HUDEP-2 (cell line): ENCODE measurements at regions not wholly inside any gene's neighbourhood (a gene's known extent, or its start where the extent isn't known, plus 50 kb on each side); places are given as distances from the start of the nearest gene placed in this dataset.
"Not testable (repeated sequence)": the region's sequence is repeated elsewhere in the genome, so short reads cannot be mapped to it uniquely, and the experiment has no call there.

Experiments
- DNase-seq, 76 experiments: peaks; one replicate each; lab custom pipeline; 2025; ENCODE audit not compliant: unreplicated experiment in 76 of 76; lab: John Stamatoyannopoulos, UW

DNA sequence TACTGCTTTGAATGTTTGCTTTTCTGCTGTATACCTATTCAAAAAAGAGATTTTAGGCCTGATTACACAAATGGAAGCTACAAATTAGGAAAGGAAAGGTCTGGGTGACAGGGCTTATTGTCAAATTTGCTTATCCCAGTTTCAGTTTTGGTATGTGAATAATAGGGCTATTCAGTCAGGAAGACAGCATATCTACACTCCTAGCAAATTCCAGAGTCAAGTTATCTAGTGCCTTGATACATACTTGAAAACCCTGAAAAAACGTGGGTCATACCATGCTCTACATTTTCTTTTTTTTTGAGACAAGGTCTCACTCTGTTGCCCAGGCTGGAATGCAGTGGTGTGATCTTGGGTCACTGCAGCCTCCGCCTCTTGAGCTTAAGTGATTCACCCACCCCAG lies 59.2 kb upstream of the CCDC180 start:
- not testable (repeated sequence) for DNase-seq

DNA sequence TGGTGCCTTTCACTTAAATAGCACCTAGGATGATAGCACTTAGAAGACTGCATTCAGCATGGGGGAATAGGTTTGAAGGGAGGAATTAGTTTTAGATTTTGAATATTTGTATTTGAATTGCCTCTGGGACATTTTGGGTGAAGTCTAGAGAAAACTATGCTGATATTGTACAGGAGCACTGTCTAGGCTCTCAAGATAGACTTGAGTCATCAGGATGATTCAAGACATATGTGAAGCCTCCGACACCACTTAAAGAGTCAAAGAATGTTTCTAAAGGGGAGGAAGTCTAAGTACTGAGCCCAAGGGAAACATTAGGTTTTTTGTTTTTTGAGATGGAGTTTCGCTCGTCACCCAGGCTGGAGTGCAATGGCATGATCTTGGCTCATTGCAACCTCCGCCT lies 63.9 kb upstream of the CCDC180 start:
- DNase-seq, result no peak

DNA sequence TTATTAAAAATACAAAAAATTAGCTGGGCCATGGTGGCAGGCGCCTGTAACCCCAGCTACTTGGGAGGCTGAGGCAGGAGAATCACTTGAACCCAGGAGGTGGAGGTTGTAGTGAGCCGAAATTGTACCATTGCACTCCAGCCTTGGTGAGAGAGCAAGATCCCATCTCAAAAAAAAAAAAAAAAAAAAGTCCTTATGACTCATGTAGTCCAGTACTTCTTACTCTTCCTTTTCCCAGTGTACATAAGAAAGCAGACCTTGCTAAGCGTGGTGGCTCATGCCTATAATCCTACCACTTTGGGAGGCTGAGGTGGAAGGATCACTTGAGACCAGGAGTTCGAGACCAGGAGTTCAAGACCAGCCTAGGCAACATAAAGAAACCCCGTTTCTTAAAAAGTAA lies 66.0 kb upstream of the CCDC180 start:
- not testable (repeated sequence) for DNase-seq

- DNase-seq, result peak in 69 of 76 experiments; percentile 15 to 81 (median 57)
Measured at GRCh38 chr9:97237951-97238889, 69.2 kb upstream of the CCDC180 start.

- no peak for DNase-seq
Measured at GRCh38 chr9:97237311-97237786, 70.1 kb upstream of the CCDC180 start.

DNA sequence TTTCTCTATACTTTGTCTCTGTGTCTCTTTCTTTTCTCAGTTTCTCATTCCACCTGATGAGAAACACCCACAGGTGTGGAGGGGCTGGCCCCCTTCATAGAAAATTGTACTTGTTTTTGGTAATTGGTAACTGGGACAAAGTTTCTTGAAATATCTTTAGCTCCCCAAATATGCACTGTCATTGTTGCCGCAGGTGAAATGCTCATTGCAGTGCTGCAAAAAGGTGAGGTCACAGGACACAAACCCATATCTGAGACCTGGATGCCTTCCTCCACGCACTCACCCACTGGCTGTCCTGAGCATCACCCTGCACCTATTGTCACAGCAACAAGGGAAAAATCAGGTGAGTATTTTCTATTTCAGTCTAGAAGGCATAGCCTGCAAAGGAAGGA lies 74.5 kb upstream of the CCDC180 start:
- not testable (repeated sequence) for DNase-seq

DNA sequence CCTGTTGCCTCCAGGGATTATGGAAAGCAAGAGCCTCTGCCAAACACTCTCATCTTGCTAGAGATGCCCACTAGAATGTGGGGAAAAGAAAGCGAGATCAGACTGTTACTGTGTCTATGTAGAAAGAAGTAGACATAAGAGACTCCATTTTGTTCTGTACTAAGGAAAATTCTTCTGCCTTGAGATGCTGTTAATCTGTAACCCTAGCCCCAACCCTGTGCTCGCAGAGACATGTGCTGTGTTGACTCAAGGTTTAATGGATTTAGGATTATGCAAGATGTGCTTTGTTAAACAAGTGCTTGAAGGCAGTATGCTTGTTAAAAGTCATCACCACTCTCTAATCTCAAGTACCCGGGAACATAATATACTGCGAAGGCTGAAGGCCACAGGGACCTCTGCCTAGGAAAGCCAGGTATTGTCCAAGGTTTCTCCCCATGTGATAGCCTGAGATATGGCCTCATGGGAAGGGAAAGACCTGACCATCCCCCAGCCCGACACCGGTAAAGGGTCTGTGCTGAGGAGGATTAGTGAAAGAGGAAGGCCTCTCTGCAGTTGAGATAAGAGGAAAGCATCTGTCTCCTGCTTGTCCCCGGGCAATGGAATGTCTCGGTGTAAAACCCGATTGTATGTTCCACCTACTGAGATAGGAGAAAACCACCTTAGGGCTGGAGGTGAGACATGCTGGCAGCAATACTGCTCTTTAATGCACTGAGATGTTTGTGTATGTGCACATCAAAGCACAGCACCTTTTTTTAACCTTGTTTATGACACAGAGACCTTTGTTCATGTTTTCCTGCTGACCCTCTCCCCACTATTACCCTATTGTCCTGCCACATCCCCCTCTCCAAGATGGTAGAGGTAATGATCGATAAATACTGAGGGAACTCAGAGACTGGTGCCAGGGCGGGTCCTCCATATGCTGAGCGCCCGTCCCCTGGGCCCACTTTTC lies 75.1 kb upstream of the CCDC180 start:
- DNase-seq, result not testable (repeated sequence)

DNA sequence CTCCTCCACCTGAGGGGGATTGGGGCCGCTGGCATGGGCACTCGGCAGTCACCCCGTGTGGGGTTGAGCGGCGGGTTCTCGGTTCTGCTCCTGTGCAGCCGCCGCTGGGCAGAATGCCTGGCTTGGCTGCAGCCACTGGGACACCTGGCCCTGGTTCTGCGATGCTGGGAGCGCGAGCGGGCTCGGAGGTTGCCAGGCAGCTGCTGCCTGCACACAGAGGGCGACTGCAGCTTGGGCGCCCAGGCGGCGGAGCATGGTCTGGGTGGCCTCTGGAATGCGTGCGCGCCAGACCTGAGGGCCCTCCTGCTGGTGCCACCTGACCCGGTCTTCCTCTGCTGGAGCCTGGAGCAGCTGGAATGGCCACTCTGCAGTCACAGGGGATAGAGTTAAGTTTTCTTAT lies 85.1 kb upstream of the CCDC180 start:
- not testable (repeated sequence) for DNase-seq

GRCh38 chr9:97221478-97222355 lies 85.7 kb upstream of the CCDC180 start:
- peak in 41 of 76 experiments; percentile 1 to 54 (median 27) for DNase-seq

DNA sequence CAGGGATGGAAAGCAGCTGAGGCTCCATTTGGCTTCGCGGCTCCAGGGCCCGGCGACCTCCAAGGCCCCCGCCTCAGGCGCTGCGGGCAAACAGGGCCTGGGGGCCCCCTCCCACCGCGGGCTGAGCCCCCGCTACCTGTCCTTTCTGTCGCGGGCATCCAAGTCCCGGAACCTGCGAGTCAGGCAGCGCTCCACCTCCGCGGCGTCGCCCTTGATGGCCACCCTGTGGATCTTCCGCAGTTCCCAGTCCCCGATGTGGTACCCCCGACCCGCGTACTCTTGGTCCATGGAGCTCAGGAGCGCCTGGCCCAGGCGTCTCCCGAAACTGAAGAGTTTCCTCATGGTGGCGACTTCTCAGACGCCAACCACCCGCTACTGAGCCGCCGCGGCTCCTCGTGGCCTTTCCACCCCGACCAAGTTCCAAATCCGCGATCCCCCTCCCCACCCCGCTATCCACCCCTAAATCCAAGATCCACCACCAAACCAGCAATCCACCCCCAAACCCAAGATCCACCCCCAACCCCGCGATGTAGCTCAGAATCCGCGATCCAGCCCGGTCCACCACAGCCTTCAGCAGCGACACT lies 86.5 kb upstream of the CCDC180 start:
- no peak for DNase-seq

GRCh38 chr9:97220396-97220795 lies 87.1 kb upstream of the CCDC180 start:
- DNase-seq, result not testable (repeated sequence)

DNA sequence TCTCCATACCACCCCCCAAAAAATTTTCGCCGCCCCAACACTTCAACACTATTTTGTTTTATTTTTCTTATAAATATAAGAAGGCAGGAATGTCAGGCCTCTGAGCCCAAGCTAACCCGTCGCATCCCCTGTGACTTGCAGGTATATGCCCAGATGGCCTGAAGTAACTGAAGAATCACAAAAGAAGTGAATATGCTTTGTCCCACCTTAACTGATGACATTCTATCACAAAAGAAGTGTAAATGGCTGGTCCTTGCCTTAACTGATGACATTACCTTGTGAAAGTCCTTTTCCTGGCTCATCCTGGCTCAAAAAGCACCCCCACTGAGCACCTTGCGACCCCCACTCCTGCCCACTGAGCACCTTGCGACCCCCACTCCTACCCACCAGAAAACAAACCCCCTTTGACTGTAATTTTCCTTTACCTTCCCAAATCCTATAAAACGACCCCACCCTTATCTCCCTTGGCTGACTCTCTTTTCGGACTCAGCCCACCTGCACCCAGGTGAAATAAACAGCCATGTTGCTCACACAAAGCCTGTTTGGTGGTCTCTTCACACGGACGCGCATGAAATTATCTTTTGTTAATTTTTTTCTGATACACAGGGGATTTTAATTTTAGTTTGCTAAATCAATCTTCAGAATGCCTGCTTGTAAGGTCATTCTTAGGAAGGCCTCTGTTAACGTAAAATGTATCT lies 87.9 kb upstream of the CCDC180 start:
- not testable (repeated sequence) for DNase-seq

GRCh38 chr9:97215127-97215526 lies 92.3 kb upstream of the CCDC180 start:
- not testable (repeated sequence) for DNase-seq

GRCh38 chr9:97214556-97214955 lies 92.9 kb upstream of the CCDC180 start:
- DNase-seq, result not testable (repeated sequence)

- not testable (repeated sequence) for DNase-seq
Measured at GRCh38 chr9:97199683-97200082, 107.8 kb upstream of the CCDC180 start.

GRCh38 chr9:97193767-97194166 lies 113.7 kb upstream of the CCDC180 start:
- not testable (repeated sequence) for DNase-seq

DNA sequence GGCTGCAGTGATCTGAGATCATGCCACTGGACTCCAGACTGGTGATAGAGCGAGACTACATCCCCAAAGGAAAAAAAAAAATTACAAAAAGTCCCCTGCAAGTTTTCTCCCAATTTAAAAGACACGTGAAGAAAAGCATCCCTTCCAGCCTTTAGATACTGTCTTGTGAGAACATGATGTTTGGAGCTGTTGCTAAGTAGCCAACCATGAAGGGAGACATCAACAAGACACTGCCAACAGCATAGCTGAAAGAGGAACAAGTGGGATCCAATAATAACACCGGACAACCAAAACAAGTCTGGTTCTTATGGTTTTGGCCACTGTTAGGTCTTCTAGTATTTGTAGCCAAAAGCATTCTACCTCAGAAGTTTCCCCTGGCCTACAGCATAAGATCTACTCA lies 118.9 kb upstream of the CCDC180 start:
- DNase-seq, result no peak

- not testable (repeated sequence) for DNase-seq
Measured at GRCh38 chr9:97187706-97188105, 119.8 kb upstream of the CCDC180 start.

GRCh38 chr9:97186493-97186892 lies 121.0 kb upstream of the CCDC180 start:
- DNase-seq, result no peak
